ENCODE measurements at regions not wholly inside any gene's neighbourhood (a gene's known extent, or its start where the extent isn't known, plus 50 kb on each side); places are given as distances from the start of the nearest gene placed in this dataset.

GRCh38 chr1:220971221-220971620, 92.0 kb downstream of the HLX start:
- no peak for TF ChIP-seq EZH2phosphoT487 (IDR thresholded peaks at IDR 0.05; ENCODE audit: insufficient read depth, low read depth)
- no peak for TF ChIP-seq EZH2 (IDR thresholded peaks at IDR 0.05; ENCODE audit: insufficient read depth, poor library complexity, severe bottlenecking)
